NCI-H345 treated with DMSO at 0.1 percent for 48 hours (cell line): ENCODE measurements at regions not wholly inside any gene's neighbourhood (a gene's known extent, or its start where the extent isn't known, plus 50 kb on each side); places are given as distances from the start of the nearest gene placed in this dataset.
A peak's percentile ranks its signal among the peaks of the same experiment; 100 is the strongest.

Experiments
- DNase-seq: peaks from one replicate; lab custom pipeline; 2025; ENCODE audit not compliant: unreplicated experiment; lab: John Stamatoyannopoulos, UW

DNA sequence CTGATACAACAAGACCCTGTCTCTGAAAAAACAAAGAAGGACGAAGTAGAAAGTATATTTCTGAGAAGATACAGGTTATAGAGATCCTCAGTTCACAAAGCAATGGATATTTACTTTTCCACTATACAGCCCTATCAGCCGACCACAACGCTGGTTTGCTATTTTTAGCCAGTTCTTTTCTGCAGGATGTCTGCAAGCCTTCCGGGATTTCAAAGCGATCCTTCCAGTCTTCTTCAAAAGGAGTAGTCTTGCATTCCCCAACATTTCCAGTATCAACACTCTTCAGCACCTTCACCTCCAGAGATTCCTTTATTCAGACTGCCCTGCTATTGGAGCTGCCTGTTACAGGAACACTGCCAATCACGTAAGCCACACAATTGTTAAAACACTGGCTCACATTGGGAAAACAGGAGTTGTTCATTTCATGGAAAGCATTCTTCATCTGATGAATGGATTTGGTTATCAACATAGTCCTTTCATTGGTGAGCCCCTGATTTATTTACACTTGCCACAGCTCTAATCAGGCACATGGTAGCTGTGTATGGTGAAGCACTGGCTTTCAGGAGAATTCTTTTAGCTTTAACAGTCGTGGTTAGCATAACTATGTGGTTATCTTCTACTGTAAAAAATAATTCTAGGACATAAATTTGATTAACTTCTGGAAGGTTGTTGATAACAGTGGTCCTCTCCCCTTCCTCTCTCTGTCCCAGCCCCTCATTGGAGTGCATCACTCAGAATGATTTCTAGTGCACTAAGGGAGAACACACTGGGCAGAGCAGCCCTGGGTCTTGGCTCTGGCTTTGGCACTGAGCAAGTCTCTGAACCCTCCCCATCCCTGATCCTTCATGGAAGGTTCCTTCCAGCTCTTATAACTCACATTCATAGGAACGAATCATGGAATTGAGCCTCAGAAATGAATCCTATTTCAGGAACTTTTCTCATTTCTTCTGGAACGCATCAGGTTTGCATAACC, 109.9 kb upstream of the SORBS2 start:
- no peak for DNase-seq

- DNase-seq: no peak
These were observed 112.6 kb upstream of the SORBS2 start for GRCh38 chr4:185924458-185925044.

- no peak for DNase-seq
These were observed 113.9 kb upstream of the SORBS2 start for GRCh38 chr4:185925910-185926360.

DNA sequence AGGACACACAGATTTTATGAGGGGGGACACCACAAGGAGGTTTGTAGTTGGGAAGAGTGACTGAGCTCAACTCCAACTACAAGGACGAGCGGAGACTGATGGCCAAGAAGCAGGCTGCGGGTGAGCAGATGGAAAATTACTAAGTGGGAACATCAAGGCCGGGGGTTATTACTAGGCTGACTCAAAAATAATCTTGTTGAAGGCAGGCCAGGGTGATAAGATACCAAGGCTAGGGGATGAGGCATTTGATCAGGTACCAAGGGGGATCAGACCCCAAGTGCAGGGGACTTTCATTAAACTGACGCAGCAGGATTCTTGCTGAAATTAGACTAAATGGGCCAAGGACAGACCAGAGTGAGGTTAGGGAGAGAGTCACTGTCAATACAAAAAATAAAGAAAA, 119.4 kb upstream of the SORBS2 start:
- no peak for DNase-seq

- DNase-seq: no peak
These were observed 120.0 kb upstream of the SORBS2 start for GRCh38 chr4:185931986-185932385.

GRCh38 chr4:185932491-185932890, 120.5 kb upstream of the SORBS2 start:
- DNase-seq: no peak

- no peak for DNase-seq
These were observed 121.1 kb upstream of the SORBS2 start for GRCh38 chr4:185933078-185933581.

GRCh38 chr4:185936650-185937376, 124.8 kb upstream of the SORBS2 start:
- DNase-seq: no peak

- DNase-seq: no peak
These were observed 126.7 kb upstream of the SORBS2 start for GRCh38 chr4:185938654-185939053.

DNA sequence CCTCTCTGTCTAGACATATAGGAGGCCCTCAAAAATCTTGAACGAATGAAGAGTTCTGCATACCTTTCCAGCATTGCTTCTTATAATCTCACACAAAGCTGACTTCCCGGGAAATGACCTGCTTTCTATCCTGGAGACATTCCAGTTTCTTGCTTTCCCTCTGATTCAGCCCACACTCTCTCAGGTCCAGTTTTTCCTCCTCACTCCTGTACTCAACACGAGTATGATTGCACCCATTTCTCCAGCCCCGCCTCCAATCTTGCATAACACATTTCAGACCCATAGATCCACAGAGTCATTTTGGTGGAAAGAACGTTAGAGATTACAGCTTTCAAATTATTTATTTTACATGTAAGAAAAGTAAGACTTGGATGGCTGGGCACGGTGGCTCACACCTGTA, 127.5 kb upstream of the TLR3 start:
- no peak for DNase-seq

GRCh38 chr4:185945252-185945651, 123.7 kb upstream of the TLR3 start:
- DNase-seq: no peak

DNA sequence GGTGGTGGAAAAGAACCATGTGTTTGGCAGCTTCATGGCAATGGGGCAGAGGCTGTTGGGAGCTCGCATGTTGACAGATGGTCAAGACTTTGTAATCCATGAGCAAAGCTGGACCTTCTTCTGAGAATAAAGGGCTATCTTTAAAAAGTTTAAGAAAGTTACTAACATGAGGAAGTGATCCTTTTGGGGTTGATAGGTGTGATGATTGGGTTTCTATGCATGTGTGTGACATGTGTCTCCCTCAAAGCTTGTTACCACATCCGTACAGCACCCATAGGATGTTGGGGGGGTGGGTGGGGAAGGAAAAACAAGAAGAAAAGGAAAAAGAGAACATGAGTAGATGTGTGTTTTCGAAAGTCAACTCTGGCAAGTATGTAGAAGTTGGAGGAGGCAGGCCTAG, 123.0 kb upstream of the TLR3 start:
- DNase-seq: no peak

GRCh38 chr4:185950891-185951290, 118.1 kb upstream of the TLR3 start:
- DNase-seq: no peak

GRCh38 chr4:185955151-185955770, 113.7 kb upstream of the TLR3 start:
- DNase-seq: no peak

DNA sequence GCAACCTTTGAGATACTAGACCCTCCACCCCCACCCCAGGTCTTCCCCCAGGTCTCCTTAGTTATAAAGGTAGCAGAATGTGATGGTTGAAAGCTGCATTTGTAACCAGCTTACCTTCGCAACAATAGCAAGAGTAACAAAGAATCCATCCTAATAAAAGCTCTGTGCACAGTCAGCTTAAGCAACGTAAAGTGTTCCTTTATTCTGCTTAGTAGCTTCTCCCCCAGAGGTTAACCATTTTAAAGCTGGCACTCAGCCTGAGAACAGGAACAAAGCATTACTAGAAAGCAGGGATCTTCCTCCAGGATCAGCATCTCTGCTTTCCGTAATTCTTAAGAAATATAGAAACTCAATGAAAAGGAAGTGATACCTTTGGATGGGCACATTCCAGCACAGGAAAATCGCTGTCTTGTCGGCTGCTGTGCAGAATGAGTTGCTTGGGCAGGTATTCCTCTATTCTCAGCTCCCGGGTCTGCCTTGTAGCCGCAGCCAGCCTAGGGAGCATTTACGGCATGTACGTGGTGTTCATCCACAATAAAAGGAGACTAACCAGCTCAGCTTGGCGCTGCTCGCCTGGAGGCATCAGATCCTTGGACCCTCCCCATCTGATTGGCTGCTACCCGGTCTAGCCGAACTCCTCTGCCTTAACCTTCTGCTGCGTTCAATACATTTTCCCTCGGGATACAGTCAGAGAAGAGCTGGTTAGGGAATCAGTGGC, 113.0 kb upstream of the TLR3 start:
- DNase-seq: no peak

- no peak for DNase-seq
These were observed 112.4 kb upstream of the TLR3 start for GRCh38 chr4:185956544-185956940.

- DNase-seq: peak; percentile 69
These were observed 110.7 kb upstream of the TLR3 start for GRCh38 chr4:185958094-185958747.

- DNase-seq: no peak
These were observed 103.3 kb upstream of the TLR3 start for GRCh38 chr4:185965426-185966384.

- no peak for DNase-seq
These were observed 102.4 kb upstream of the TLR3 start for GRCh38 chr4:185966549-185966948.
